Astrocyte (in vitro differentiated cells and primary cell): ENCODE measurements at regions not wholly inside any gene's neighbourhood (a gene's known extent, or its start where the extent isn't known, plus 50 kb on each side); places are given as distances from the start of the nearest gene placed in this dataset.

ENCODE experiments used
- DNase-seq: peaks from one replicate; pipeline ENCODE4 v3.0.0-alpha.2; 2010; ENCODE audit warnings: low read depth
- FAIRE-seq: peaks from 2 replicates; lab custom pipeline; 2011; peaks lifted over from hg19 to GRCh38; lab: Jason Lieb, UNC
- H2AFZ ChIP-seq: 2 replicates; pipeline ENCODE4 v1.6.0; 2012; ENCODE audit warnings: low read depth, low read length, inconsistent platforms
- H3K27ac ChIP-seq: 2 replicates; pipeline ENCODE4 v1.5.1; 2011; ENCODE audit warnings: low read depth, low read length, inconsistent platforms
- H3K27me3 ChIP-seq: 2 replicates; pipeline ENCODE4 v1.6.0; 2011; ENCODE audit warnings: low read length, inconsistent platforms; ENCODE audit not compliant: insufficient read depth
- H3K36me3 ChIP-seq: 2 replicates; pipeline ENCODE4 v1.5.1; 2011; ENCODE audit warnings: low read length, inconsistent platforms; ENCODE audit not compliant: insufficient read depth
- H3K4me1 ChIP-seq: 2 replicates; pipeline ENCODE4 v1.5.1; 2011; ENCODE audit warnings: low read length, inconsistent platforms; ENCODE audit not compliant: insufficient read depth
- H3K4me2 ChIP-seq: 2 replicates; pipeline ENCODE4 v1.6.0; 2012; ENCODE audit warnings: low read length, inconsistent platforms
- H3K4me3 ChIP-seq: 2 replicates; pipeline ENCODE4 v1.5.1; 2011; ENCODE audit warnings: low read depth, mild to moderate bottlenecking, low read length, inconsistent platforms; ENCODE audit not compliant: insufficient read depth
- H3K79me2 ChIP-seq: 2 replicates; pipeline ENCODE4 v1.6.0; 2012; ENCODE audit warnings: mild to moderate bottlenecking, low read length, inconsistent platforms; ENCODE audit not compliant: insufficient read depth
- H3K9ac ChIP-seq: 2 replicates; pipeline ENCODE4 v1.6.0; 2012; ENCODE audit warnings: mild to moderate bottlenecking, low read length, inconsistent platforms
- H3K9me3 ChIP-seq: 2 replicates; pipeline ENCODE4 v1.5.1; 2012; ENCODE audit warnings: low read depth, mild to moderate bottlenecking, low read length, inconsistent platforms; ENCODE audit not compliant: insufficient read depth
- H4K20me1 ChIP-seq: 2 replicates; pipeline ENCODE4 v1.6.0; 2012; ENCODE audit warnings: low read length, inconsistent platforms; ENCODE audit not compliant: insufficient read depth
- H3K27ac Mint-ChIP-seq: one replicate; pipeline ENCODE4 v1.8.0; 2021; ENCODE audit warnings: mild to moderate bottlenecking, mixed read lengths; ENCODE audit not compliant: unreplicated experiment
- H3K27me3 Mint-ChIP-seq: one replicate; pipeline ENCODE4 v1.8.0; 2021; ENCODE audit warnings: low read depth, mixed read lengths; ENCODE audit not compliant: unreplicated experiment
- H3K36me3 Mint-ChIP-seq: one replicate; pipeline ENCODE4 v1.8.0; 2021; ENCODE audit warnings: low read depth, mixed read lengths; ENCODE audit not compliant: unreplicated experiment
- H3K4me1 Mint-ChIP-seq: one replicate; pipeline ENCODE4 v1.8.0; 2021; ENCODE audit warnings: low read depth, mixed read lengths; ENCODE audit not compliant: unreplicated experiment
- H3K4me3 Mint-ChIP-seq: one replicate; pipeline ENCODE4 v1.8.0; 2021; ENCODE audit warnings: mild to moderate bottlenecking, moderate library complexity, mixed read lengths; ENCODE audit not compliant: unreplicated experiment
- H3K9me3 Mint-ChIP-seq: one replicate; pipeline ENCODE4 v1.8.0; 2021; ENCODE audit warnings: mild to moderate bottlenecking, mixed read lengths; ENCODE audit not compliant: unreplicated experiment
- CTCF ChIP-seq: IDR thresholded peaks from 2 replicates; pipeline ENCODE4 v1.5.1; 2011; ENCODE audit warnings: low read depth, mild to moderate bottlenecking, inconsistent platforms, low read length, moderate library complexity; ENCODE audit not compliant: insufficient read depth
- EZH2 ChIP-seq: IDR thresholded peaks from 2 replicates; pipeline ENCODE4 v1.6.1; 2012; ENCODE audit warnings: mild to moderate bottlenecking, low read length, inconsistent platforms; ENCODE audit not compliant: insufficient read depth

GRCh38 chr19:31146015-31146414, 203.2 kb downstream of the TSHZ3 start:
- H3K4me3 ChIP-seq: no peak overlapping the region
- H4K20me1 ChIP-seq: no peaks in the 10 kb centered on the region
- Mint-ChIP-seq H3K9me3 (peaks cover 2% of the 10 kb centered on the region), H3K27me3 (peaks cover 9% of the 10 kb centered on the region), H3K4me3 (no peak overlapping the region), H3K4me1 (peaks cover 6% of the 10 kb centered on the region), H3K36me3 (peaks cover 4% of the 10 kb centered on the region), H3K27ac (no peak overlapping the region)
- no peak overlapping the region for H3K9ac ChIP-seq
- DNase-seq (no peak), FAIRE-seq (no peak)
- no peak overlapping the region for H3K4me2 ChIP-seq
- H3K27ac ChIP-seq: no peak overlapping the region
- H2AFZ ChIP-seq: no peak overlapping the region
- H3K79me2 ChIP-seq: no peaks in the 10 kb centered on the region
- H3K27me3 ChIP-seq: no peaks in the 10 kb centered on the region
- TF ChIP-seq EZH2: no peak
- TF ChIP-seq CTCF: no peak
- H3K36me3 ChIP-seq: no peaks in the 10 kb centered on the region
- H3K4me1 ChIP-seq: peaks cover 7% of the 10 kb centered on the region
- H3K9me3 ChIP-seq: no peaks in the 10 kb centered on the region

GRCh38 chr19:31145007-31145406, 204.2 kb downstream of the TSHZ3 start:
- peaks cover 16% of the 10 kb centered on the region for H3K4me1 Mint-ChIP-seq
- no peak overlapping the region for H3K9ac ChIP-seq
- no peaks in the 10 kb centered on the region for H3K27me3 ChIP-seq
- no peaks in the 10 kb centered on the region for H4K20me1 ChIP-seq
- peaks cover 16% of the 10 kb centered on the region for H3K4me1 ChIP-seq
- H3K4me3 ChIP-seq: no peak overlapping the region
- no peak overlapping the region for H3K27ac ChIP-seq
- H3K27ac Mint-ChIP-seq: no peak overlapping the region
- H3K79me2 ChIP-seq: no peaks in the 10 kb centered on the region
- H3K4me2 ChIP-seq: no peak overlapping the region
- H3K36me3 ChIP-seq: no peaks in the 10 kb centered on the region
- H2AFZ ChIP-seq: no peak overlapping the region
- peaks cover 4% of the 10 kb centered on the region for H3K36me3 Mint-ChIP-seq
- DNase-seq (no peak), FAIRE-seq (no peak)
- H3K9me3 Mint-ChIP-seq: peaks cover 2% of the 10 kb centered on the region
- H3K4me3 Mint-ChIP-seq: no peak overlapping the region
- no peaks in the 10 kb centered on the region for H3K9me3 ChIP-seq
- peaks cover 9% of the 10 kb centered on the region for H3K27me3 Mint-ChIP-seq
- TF ChIP-seq CTCF: no peak
- TF ChIP-seq EZH2: no peak

GRCh38 chr19:31144075-31144870, 205.0 kb downstream of the TSHZ3 start:
- Mint-ChIP-seq H3K4me3 (no peak overlapping the region), H3K9me3 (peaks cover 2% of the 10 kb centered on the region), H3K27me3 (peaks cover 7% of the 10 kb centered on the region), H3K27ac (no peak overlapping the region), H3K4me1 (peaks cover 21% of the 10 kb centered on the region), H3K36me3 (peaks cover 4% of the 10 kb centered on the region)
- Histone ChIP-seq H3K27me3 (no peaks in the 10 kb centered on the region), H3K4me2 (no peak overlapping the region), H3K4me1 (peaks cover 24% of the 10 kb centered on the region), H3K79me2 (no peaks in the 10 kb centered on the region), H3K9me3 (no peaks in the 10 kb centered on the region), H3K27ac (no peak overlapping the region), H2AFZ (no peak overlapping the region), H3K36me3 (no peaks in the 10 kb centered on the region), H4K20me1 (no peaks in the 10 kb centered on the region), H3K4me3 (no peak overlapping the region), H3K9ac (no peak overlapping the region)
- DNase-seq (no peak), FAIRE-seq (no peak)
- TF ChIP-seq CTCF: no peak
- TF ChIP-seq EZH2: no peak
